HCT116 (cell line): ENCODE measurements at regions not wholly inside any gene's neighbourhood (a gene's known extent, or its start where the extent isn't known, plus 50 kb on each side); places are given as distances from the start of the nearest gene placed in this dataset.

Experiments used
- ATAC-seq: fragments of 200-7000 bp; cut with Tn5 transposase; 2 replicates; pipeline ENCODE4 v1.9.1; 2020; ENCODE audit warnings: mild to moderate bottlenecking, moderate library complexity
- BruUV-seq: library from RNA; stranded (reverse); fragments of 400-500 nt; replicated peaks from 2 replicates; lab custom pipeline; 2021; lab: Mats Ljungman, UMichigan
- CTCF ChIA-PET: fragments of 300-600 bp; sonication (Branson Sonifier 250); formaldehyde crosslinking; loops from one replicate; lab custom pipeline; 2021; ENCODE audit warnings: antibody characterized with exemption; lab: Charles Lee
- POLR2A ChIA-PET: fragments of 300-600, 350-600 bp; sonication (Branson Sonifier 250); formaldehyde crosslinking; loops from one replicate; lab custom pipeline; 2021; ENCODE audit warnings: antibody characterized with exemption; lab: Charles Lee
- RAD21 ChIA-PET, 2 experiments: fragments of 300-600 bp; sonication (Branson Sonifier 250); formaldehyde crosslinking; loops; one replicate each; lab custom pipeline; 2023; ENCODE audit warnings: low total read pairs in 2 of 2; ENCODE audit not compliant: uncharacterized antibody in 2 of 2, unreplicated experiment in 2 of 2, low non-redundant PET in 1 of 2; lab: Charles Lee
- DNase-seq: peaks from one replicate; pipeline ENCODE4 v3.0.0-alpha.2; 2010; ENCODE audit warnings: low read depth, low spot score
- H2AFZ ChIP-seq: fragments of 200-600 bp; shearing (Covaris generic), sonication (generic); 2 replicates; pipeline ENCODE4 v1.6.1; 2017; ENCODE audit warnings: low read depth, mixed run types, mixed read lengths, antibody characterized with exemption, low read length; ENCODE audit not compliant: poor library complexity, severe bottlenecking
- H3K27ac ChIP-seq: 2 replicates; pipeline ENCODE4 v1.5.1; 2012; ENCODE audit warnings: low read depth, low read length
- H3K27me3 ChIP-seq: fragments of 200-600 bp; sonication (generic); 2 replicates; pipeline ENCODE4 v1.6.1; 2016; ENCODE audit warnings: mixed run types, low read length, mixed read lengths; ENCODE audit not compliant: insufficient read depth
- H3K36me3 ChIP-seq, 2 experiments: fragments of 200-500 bp in 1 of 2; fragments of 200-600 bp in 1 of 2; sonication (Bioruptor generic) in 1 of 2; sonication (generic) in 1 of 2; 2 replicates each; pipeline versions ENCODE4 v1.5.1 to v1.6.1; 2014 to 2016; ENCODE audit warnings: low read length in 2 of 2, inconsistent platforms in 1 of 2, mixed read lengths in 1 of 2, mixed run types in 1 of 2; ENCODE audit not compliant: insufficient read depth in 2 of 2, control insufficient read depth in 1 of 2
- H3K4me1 ChIP-seq, 2 experiments: fragments of 200-600 bp in 1 of 2; sonication (generic) in 1 of 2; 2 replicates each; pipeline versions ENCODE4 v1.5.1 to v1.6.1; 2012 to 2017; ENCODE audit warnings: low read length in 2 of 2, inconsistent platforms in 1 of 2, mild to moderate bottlenecking in 1 of 2, mixed read lengths in 1 of 2, mixed run types in 1 of 2, moderate library complexity in 1 of 2; ENCODE audit not compliant: insufficient read depth in 2 of 2, control insufficient read depth in 1 of 2
- H3K4me2 ChIP-seq: fragments of 200-600 bp; sonication (generic); 2 replicates; pipeline ENCODE4 v1.6.1; 2017; ENCODE audit warnings: mixed run types, low read length, mixed read lengths
- H3K4me3 ChIP-seq, 2 experiments: fragments of 200-600 bp in 1 of 2; sonication (generic) in 1 of 2; replicated peaks in 1 of 2; 2 replicates each; pipeline ENCODE4 v1.5.1; 2011 to 2016; ENCODE audit warnings: low read length in 2 of 2, control low read depth in 1 of 2, low read depth in 1 of 2, mild to moderate bottlenecking in 1 of 2, mixed read lengths in 1 of 2, mixed run types in 1 of 2
- H3K79me2 ChIP-seq: fragments of 200-600 bp; sonication (generic); 2 replicates; pipeline ENCODE4 v1.6.1; 2017; ENCODE audit warnings: mild to moderate bottlenecking, mixed run types, low read length, moderate library complexity, mixed read lengths; ENCODE audit not compliant: insufficient read depth
- H3K9ac ChIP-seq: fragments of 200-600 bp; sonication (generic); 2 replicates; pipeline ENCODE4 v1.6.1; 2016; ENCODE audit warnings: low read length, mixed read lengths
- H3K9me2 ChIP-seq: fragments of 200-600 bp; sonication (generic), shearing (Covaris generic); 2 replicates; pipeline ENCODE4 v1.6.1; 2017; ENCODE audit warnings: mixed run types, mild to moderate bottlenecking, moderate library complexity; ENCODE audit not compliant: insufficient read depth
- H3K9me3 ChIP-seq, 2 experiments: fragments of 200-500 bp in 1 of 2; fragments of 200-600 bp in 1 of 2; sonication (Bioruptor generic) in 1 of 2; sonication (generic) in 1 of 2; 2 replicates each; pipeline ENCODE4 v1.6.1; 2014 to 2017; ENCODE audit warnings: low read length in 2 of 2, mixed read lengths in 2 of 2, inconsistent platforms in 1 of 2, low read depth in 1 of 2, mild to moderate bottlenecking in 1 of 2, mixed run types in 1 of 2, moderate library complexity in 1 of 2; ENCODE audit not compliant: control insufficient read depth in 1 of 2, insufficient read depth in 1 of 2
- H4K20me1 ChIP-seq: fragments of 200-600 bp; sonication (generic), shearing (Covaris generic); 2 replicates; pipeline ENCODE4 v1.6.1; 2017; ENCODE audit warnings: mixed run types, mild to moderate bottlenecking, moderate library complexity; ENCODE audit not compliant: insufficient read depth
- CEBPB ChIP-seq: IDR thresholded peaks from 2 replicates; pipeline ENCODE4 v1.6.1; 2012; ENCODE audit warnings: low read depth
- EGR1 ChIP-seq: IDR thresholded peaks from 2 replicates; pipeline ENCODE4 v1.6.1; 2012; ENCODE audit warnings: low read depth
- ELF1 ChIP-seq: IDR thresholded peaks from 2 replicates; pipeline ENCODE4 v1.6.1; 2012; ENCODE audit warnings: low read depth, borderline replicate concordance
- FOSL1 ChIP-seq: IDR thresholded peaks from 2 replicates; pipeline ENCODE4 v1.6.1; 2012; ENCODE audit warnings: low read depth
- POLR2AphosphoS5 ChIP-seq: IDR thresholded peaks from 2 replicates; pipeline ENCODE4 v1.6.1; 2011; ENCODE audit warnings: mild to moderate bottlenecking, low read depth, low read length, moderate library complexity
- SRF ChIP-seq: IDR thresholded peaks from 2 replicates; pipeline ENCODE4 v1.6.1; 2012; ENCODE audit warnings: low read depth
- TCF7L2 ChIP-seq: IDR thresholded peaks from 2 replicates; pipeline ENCODE4 v1.7.0; 2011; ENCODE audit warnings: borderline replicate concordance, inconsistent platforms; ENCODE audit not compliant: insufficient read depth, insufficient read length; ENCODE audit errors: extremely low read depth
- YY1 ChIP-seq: IDR thresholded peaks from 2 replicates; pipeline ENCODE4 v1.6.1; 2011; ENCODE audit warnings: low read length, low read depth, moderate library complexity, mild to moderate bottlenecking; ENCODE audit not compliant: insufficient replicate concordance; ENCODE audit errors: extremely low read depth
- ZFX ChIP-seq: fragments of 450-650 bp; IDR thresholded peaks from 2 replicates; pipeline ENCODE4 v1.6.1; 2017
- intact Hi-C: fragments of 100-400 bp; cut with micrococcal nuclease; formaldehyde crosslinking; loops from 2 replicates; pipeline ENCODE4 v1.10.0; 2022
- TF ChIP-seq, protein P1 (sequence below): IDR thresholded peaks from 2 replicates; pipeline ENCODE4 v1.6.1; 2011; ENCODE audit warnings: mild to moderate bottlenecking, low read length, moderate library complexity; ENCODE audit not compliant: insufficient replicate concordance; ENCODE audit errors: extremely low read depth
- TF ChIP-seq, protein P2 (sequence below): IDR thresholded peaks from 2 replicates; pipeline ENCODE4 v1.6.1; 2012

- Histone ChIP-seq H3K27ac (no peak overlapping the region), H3K4me2 (no peak overlapping the region), H3K4me3 (no peak overlapping the region), H2AFZ (no peak overlapping the region), H4K20me1 (no peaks in the 10 kb centered on the region; the same call in 1 of the 2 replicates), H3K27me3 (no peaks in the 10 kb centered on the region), H3K9me3 (peaks cover 0 to 3% of the 10 kb centered on the region in 2 experiments; a peak in 1 of 4 replicates), H3K4me1 (peaks cover 1 to 3% of the 10 kb centered on the region in 2 experiments; a peak in 1 of 4 replicates), H3K36me3 (no peaks in the 10 kb centered on the region), H3K79me2 (no peaks in the 10 kb centered on the region), H3K9ac (no peak overlapping the region), H3K9me2 (no peaks in the 10 kb centered on the region)
- no peak for DNase-seq
- intact Hi-C loops = no loop called here
- ATAC-seq = no peak
- TF ChIP-seq CEBPB (no peak), ZFX (no peak), ELF1 (no peak), FOSL1 (no peak), EGR1 (no peak), POLR2AphosphoS5 (no peak)
- TF ChIP-seq, protein P1, sequence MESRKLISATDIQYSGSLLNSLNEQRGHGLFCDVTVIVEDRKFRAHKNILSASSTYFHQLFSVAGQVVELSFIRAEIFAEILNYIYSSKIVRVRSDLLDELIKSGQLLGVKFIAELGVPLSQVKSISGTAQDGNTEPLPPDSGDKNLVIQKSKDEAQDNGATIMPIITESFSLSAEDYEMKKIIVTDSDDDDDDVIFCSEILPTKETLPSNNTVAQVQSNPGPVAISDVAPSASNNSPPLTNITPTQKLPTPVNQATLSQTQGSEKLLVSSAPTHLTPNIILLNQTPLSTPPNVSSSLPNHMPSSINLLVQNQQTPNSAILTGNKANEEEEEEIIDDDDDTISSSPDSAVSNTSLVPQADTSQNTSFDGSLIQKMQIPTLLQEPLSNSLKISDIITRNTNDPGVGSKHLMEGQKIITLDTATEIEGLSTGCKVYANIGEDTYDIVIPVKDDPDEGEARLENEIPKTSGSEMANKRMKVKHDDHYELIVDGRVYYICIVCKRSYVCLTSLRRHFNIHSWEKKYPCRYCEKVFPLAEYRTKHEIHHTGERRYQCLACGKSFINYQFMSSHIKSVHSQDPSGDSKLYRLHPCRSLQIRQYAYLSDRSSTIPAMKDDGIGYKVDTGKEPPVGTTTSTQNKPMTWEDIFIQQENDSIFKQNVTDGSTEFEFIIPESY = no peak
- POLR2A ChIA-PET = no interaction called here
- RAD21 ChIA-PET = no interaction called here
- CTCF ChIA-PET = no interaction called here
- BruUV-seq = no TSS peak
Observed at GRCh38 chr13:83503424-83503823, 378.9 kb downstream of the SLITRK1 start.

GRCh38 chr13:83499286-83499685, 383.0 kb downstream of the SLITRK1 start:
- Histone ChIP-seq H3K9ac (no peak overlapping the region), H2AFZ (no peak overlapping the region), H3K4me2 (no peak overlapping the region), H3K9me3 (peaks cover 0 to 3% of the 10 kb centered on the region in 2 experiments; a peak in 1 of 4 replicates), H3K4me1 (peaks cover 2 to 6% of the 10 kb centered on the region in 2 experiments; a peak in 1 of 4 replicates), H3K27ac (no peak overlapping the region), H4K20me1 (no peaks in the 10 kb centered on the region; the same call in 1 of the 2 replicates), H3K79me2 (no peaks in the 10 kb centered on the region), H3K27me3 (no peaks in the 10 kb centered on the region), H3K36me3 (no peaks in the 10 kb centered on the region), H3K4me3 (no peak overlapping the region), H3K9me2 (no peaks in the 10 kb centered on the region)
- DNase-seq (no peak), ATAC-seq (no peak)
- ChIA-PET RAD21 (no interaction called here), POLR2A (no interaction called here), CTCF (no interaction called here)
- TF ChIP-seq TCF7L2 (no peak), SRF (no peak), ELF1 (no peak), YY1 (no peak)
- TF ChIP-seq, protein P2, sequence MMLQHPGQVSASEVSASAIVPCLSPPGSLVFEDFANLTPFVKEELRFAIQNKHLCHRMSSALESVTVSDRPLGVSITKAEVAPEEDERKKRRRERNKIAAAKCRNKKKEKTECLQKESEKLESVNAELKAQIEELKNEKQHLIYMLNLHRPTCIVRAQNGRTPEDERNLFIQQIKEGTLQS = no peak
- intact Hi-C loops = no loop called here
- no TSS peak for BruUV-seq
